ENCODE measurements at regions not wholly inside any gene's neighbourhood (a gene's known extent, or its start where the extent isn't known, plus 50 kb on each side); places are given as distances from the start of the nearest gene placed in this dataset.
"Not testable (repeated sequence)": the region's sequence is repeated elsewhere in the genome, so short reads cannot be mapped to it uniquely, and the experiment has no call there.

DNA sequence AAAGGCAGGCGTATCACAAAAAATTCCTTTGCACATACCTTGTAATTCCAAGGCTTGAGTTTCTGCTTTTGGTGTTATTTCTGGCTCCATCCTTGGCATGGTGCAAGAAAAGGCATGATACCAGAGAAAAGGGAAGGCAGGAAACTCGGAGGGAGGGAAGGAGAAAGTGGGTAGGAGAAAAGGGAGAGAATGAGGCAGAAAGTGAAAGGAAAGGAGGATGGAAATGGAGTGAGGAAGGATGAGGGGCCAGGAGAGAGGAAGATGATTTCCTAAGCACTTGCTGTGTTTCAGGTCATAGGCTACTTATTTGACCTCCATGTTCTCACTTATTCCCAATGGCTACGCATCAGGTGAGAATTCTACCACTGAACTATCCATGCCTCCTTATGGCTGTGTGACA is 110.8 kb upstream of the JCAD start:
- no peak for DNase-seq
- Mint-ChIP-seq H3K9me3 (no peaks in the 10 kb centered on the region), H3K36me3 (ENCODE audit: low read depth) (no peaks in the 10 kb centered on the region), H3K4me1 (ENCODE audit: low read depth) (no peaks in the 10 kb centered on the region), H3K4me3 (no peak overlapping the region), H3K27me3 (peaks cover 26% of the 10 kb centered on the region), H3K27ac (no peak overlapping the region)
- Histone ChIP-seq H3K36me3 (ENCODE audit: insufficient read depth, low read length) (no peaks in the 10 kb centered on the region), H3K4me3 (ENCODE audit: low read length) (no peak overlapping the region), H3K9me3 (ENCODE audit: control insufficient read depth in 1 of 2, insufficient read depth in 1 of 2, low read length in 2 of 2) (no peaks in the 10 kb centered on the region), H3K27ac (ENCODE audit: low read depth in 1 of 2, low read length in 2 of 2) (no peak overlapping the region), H3K4me1 (ENCODE audit: insufficient read depth, low read length) (no peaks in the 10 kb centered on the region), H3K27me3 (ENCODE audit: control insufficient read depth in 1 of 2, insufficient read depth in 2 of 2, low read length in 2 of 2) (peaks cover 4 to 16% of the 10 kb centered on the region in 2 experiments)
- ChIA-PET POLR2A (no interaction called here), CTCF (no interaction called here)
- TF ChIP-seq, protein P1, sequence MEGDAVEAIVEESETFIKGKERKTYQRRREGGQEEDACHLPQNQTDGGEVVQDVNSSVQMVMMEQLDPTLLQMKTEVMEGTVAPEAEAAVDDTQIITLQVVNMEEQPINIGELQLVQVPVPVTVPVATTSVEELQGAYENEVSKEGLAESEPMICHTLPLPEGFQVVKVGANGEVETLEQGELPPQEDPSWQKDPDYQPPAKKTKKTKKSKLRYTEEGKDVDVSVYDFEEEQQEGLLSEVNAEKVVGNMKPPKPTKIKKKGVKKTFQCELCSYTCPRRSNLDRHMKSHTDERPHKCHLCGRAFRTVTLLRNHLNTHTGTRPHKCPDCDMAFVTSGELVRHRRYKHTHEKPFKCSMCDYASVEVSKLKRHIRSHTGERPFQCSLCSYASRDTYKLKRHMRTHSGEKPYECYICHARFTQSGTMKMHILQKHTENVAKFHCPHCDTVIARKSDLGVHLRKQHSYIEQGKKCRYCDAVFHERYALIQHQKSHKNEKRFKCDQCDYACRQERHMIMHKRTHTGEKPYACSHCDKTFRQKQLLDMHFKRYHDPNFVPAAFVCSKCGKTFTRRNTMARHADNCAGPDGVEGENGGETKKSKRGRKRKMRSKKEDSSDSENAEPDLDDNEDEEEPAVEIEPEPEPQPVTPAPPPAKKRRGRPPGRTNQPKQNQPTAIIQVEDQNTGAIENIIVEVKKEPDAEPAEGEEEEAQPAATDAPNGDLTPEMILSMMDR (IDR thresholded peaks at IDR 0.05) = no peak
- intact Hi-C loops (cut with DNase I, micrococcal nuclease) = no loop called here
- ATAC-seq (ENCODE audit: poor library complexity) = no peak

DNA sequence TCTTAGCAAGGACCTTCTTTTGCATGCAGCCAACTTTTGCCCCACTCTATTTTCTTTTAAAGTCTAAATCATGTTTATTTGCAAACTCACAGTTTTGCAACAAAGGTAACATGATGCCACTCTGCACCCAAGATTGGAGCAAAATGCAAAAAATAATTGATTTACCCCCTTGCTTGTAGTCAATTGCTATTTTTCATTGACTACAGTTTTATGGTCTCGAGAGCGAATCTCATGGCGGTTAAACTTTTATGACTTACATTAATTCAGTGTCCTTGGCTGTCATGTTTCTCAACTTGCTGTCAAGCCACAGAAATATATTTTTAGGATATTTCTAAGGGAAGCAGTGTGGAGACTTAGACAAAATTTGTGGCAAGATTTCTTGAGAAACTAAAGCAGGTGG is 110.0 kb upstream of the JCAD start:
- intact Hi-C loops (cut with DNase I, micrococcal nuclease) = no loop called here
- no peaks in the 10 kb centered on the region for H3K36me3 ChIP-seq (ENCODE audit: insufficient read depth, low read length)
- Mint-ChIP-seq H3K36me3 (ENCODE audit: low read depth) (no peaks in the 10 kb centered on the region), H3K4me1 (ENCODE audit: low read depth) (no peaks in the 10 kb centered on the region), H3K4me3 (no peak overlapping the region), H3K27ac (no peak overlapping the region), H3K9me3 (no peaks in the 10 kb centered on the region), H3K27me3 (peaks cover 29% of the 10 kb centered on the region)
- H3K4me3 ChIP-seq (ENCODE audit: low read length) = no peak overlapping the region
- POLR2A ChIA-PET = no interaction called here
- H3K27ac ChIP-seq (ENCODE audit: low read depth in 1 of 2, low read length in 2 of 2) = no peak overlapping the region
- no peaks in the 10 kb centered on the region for H3K9me3 ChIP-seq (ENCODE audit: control insufficient read depth in 1 of 2, insufficient read depth in 1 of 2, low read length in 2 of 2)
- peaks cover 4 to 18% of the 10 kb centered on the region in 2 experiments for H3K27me3 ChIP-seq (ENCODE audit: control insufficient read depth in 1 of 2, insufficient read depth in 2 of 2, low read length in 2 of 2)
- ATAC-seq (ENCODE audit: poor library complexity) = no peak
- no peaks in the 10 kb centered on the region for H3K4me1 ChIP-seq (ENCODE audit: insufficient read depth, low read length)
- DNase-seq = no peak
- CTCF ChIA-PET = no interaction called here
- TF ChIP-seq, protein P1 (IDR thresholded peaks at IDR 0.05) = no peak

DNA sequence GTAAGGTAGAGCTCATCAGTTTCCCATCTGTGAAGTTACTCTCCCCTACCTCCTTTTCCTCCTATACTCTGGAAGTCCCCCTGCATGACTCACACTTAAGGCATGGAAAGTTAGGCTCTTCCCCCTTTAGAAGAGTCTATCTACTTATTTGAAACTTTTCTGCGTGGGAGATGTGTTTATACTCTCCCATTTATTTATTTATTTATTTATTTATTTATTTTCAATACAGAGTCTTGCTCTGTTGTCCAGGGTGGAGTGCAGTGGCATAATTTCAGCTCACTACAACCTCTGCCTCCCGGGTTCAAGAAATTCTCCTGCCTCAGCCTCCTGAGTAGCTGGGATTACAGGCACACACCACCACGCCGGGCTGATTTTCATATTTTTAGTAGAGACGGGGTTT is 107.5 kb upstream of the JCAD start:
- no peaks in the 10 kb centered on the region for H3K4me1 ChIP-seq (ENCODE audit: insufficient read depth, low read length)
- H3K36me3 ChIP-seq (ENCODE audit: insufficient read depth, low read length) = no peaks in the 10 kb centered on the region
- ATAC-seq (ENCODE audit: poor library complexity) (no peak), DNase-seq (no peak)
- POLR2A ChIA-PET = no interaction called here
- H3K4me3 ChIP-seq (ENCODE audit: low read length) = no peak overlapping the region
- H3K4me3 Mint-ChIP-seq = no peak overlapping the region
- intact Hi-C loops (cut with DNase I, micrococcal nuclease) = no loop called here
- peaks cover 0 to 5% of the 10 kb centered on the region in 2 experiments for H3K9me3 ChIP-seq (ENCODE audit: control insufficient read depth in 1 of 2, insufficient read depth in 1 of 2, low read length in 2 of 2)
- no peaks in the 10 kb centered on the region for H3K9me3 Mint-ChIP-seq
- no peaks in the 10 kb centered on the region for H3K4me1 Mint-ChIP-seq (ENCODE audit: low read depth)
- TF ChIP-seq, protein P1 (IDR thresholded peaks at IDR 0.05) = no peak
- H3K27ac ChIP-seq (ENCODE audit: low read depth in 1 of 2, low read length in 2 of 2) = no peak overlapping the region
- H3K27me3 Mint-ChIP-seq = peaks cover 37% of the 10 kb centered on the region
- CTCF ChIA-PET = no interaction called here
- H3K36me3 Mint-ChIP-seq (ENCODE audit: low read depth) = no peaks in the 10 kb centered on the region
- H3K27me3 ChIP-seq (ENCODE audit: control insufficient read depth in 1 of 2, insufficient read depth in 2 of 2, low read length in 2 of 2) = peaks cover 4 to 18% of the 10 kb centered on the region in 2 experiments
- H3K27ac Mint-ChIP-seq = no peak overlapping the region

DNA sequence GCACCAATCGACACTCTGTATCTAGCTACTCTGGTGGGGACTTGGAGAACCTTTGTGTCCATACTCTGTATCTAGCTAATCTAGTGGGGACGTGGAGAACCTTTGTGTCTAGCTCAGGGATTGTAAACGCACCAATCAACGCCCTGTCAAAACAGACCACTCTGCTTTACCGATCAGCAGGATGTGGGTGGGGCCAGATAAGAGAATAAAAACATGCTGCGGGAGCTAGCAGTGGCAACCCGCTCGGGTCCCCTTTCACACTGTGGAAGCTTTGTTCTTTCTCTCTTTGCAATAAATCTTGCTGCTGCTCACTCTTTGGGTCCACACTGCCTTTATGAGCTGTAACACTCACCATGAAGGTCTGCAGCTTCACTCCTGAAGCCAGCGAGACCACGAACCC is 104.0 kb upstream of the JCAD start:
- intact Hi-C loops (cut with DNase I, micrococcal nuclease) = not testable (repeated sequence)

DNA sequence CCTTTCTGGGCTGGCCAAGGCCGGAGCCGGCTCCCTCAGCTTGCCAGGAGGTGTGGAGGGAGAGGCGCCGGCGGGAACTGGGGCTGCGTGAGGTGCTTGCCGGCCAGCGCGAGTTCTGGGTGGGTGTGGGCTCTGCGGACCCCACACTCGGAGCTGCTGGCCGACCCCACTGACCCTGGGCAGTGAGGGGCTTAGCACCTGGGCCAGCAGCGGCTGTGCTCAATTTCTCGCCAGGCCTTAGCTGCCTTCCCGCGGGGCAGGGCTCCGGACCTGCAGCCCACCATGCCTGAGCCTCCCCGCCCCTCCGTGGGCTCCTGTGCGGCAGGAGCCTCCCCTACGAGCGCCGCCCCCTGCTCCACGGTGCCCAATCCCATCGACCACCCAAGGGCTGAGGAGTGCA is 103.4 kb upstream of the JCAD start:
- H3K4me3 ChIP-seq (ENCODE audit: low read length); H3K9me3 ChIP-seq (ENCODE audit: control insufficient read depth in 1 of 2, insufficient read depth in 1 of 2, low read length in 2 of 2); DNase-seq; H3K4me1 Mint-ChIP-seq (ENCODE audit: low read depth); H3K9me3 Mint-ChIP-seq; H3K4me1 ChIP-seq (ENCODE audit: insufficient read depth, low read length); H3K27ac Mint-ChIP-seq; ATAC-seq (ENCODE audit: poor library complexity); H3K27ac ChIP-seq (ENCODE audit: low read depth in 1 of 2, low read length in 2 of 2); H3K36me3 Mint-ChIP-seq (ENCODE audit: low read depth); H3K36me3 ChIP-seq (ENCODE audit: insufficient read depth, low read length); CTCF ChIA-PET; H3K4me3 Mint-ChIP-seq; intact Hi-C loops (cut with DNase I, micrococcal nuclease); POLR2A ChIA-PET: not testable (repeated sequence)
- peaks cover 49% of the 10 kb centered on the region for H3K27me3 Mint-ChIP-seq
- peaks cover 4 to 16% of the 10 kb centered on the region in 2 experiments for H3K27me3 ChIP-seq (ENCODE audit: control insufficient read depth in 1 of 2, insufficient read depth in 2 of 2, low read length in 2 of 2)

More for the DNA sequence above, 104.0 kb upstream of the JCAD start:
- H3K36me3 Mint-ChIP-seq (ENCODE audit: low read depth); H3K27ac Mint-ChIP-seq; POLR2A ChIA-PET; H3K9me3 ChIP-seq (ENCODE audit: control insufficient read depth in 1 of 2, insufficient read depth in 1 of 2, low read length in 2 of 2); CTCF ChIA-PET; H3K9me3 Mint-ChIP-seq; H3K4me3 Mint-ChIP-seq; H3K4me3 ChIP-seq (ENCODE audit: low read length); ATAC-seq (ENCODE audit: poor library complexity); H3K4me1 Mint-ChIP-seq (ENCODE audit: low read depth); H3K27ac ChIP-seq (ENCODE audit: low read depth in 1 of 2, low read length in 2 of 2); DNase-seq; H3K4me1 ChIP-seq (ENCODE audit: insufficient read depth, low read length); H3K36me3 ChIP-seq (ENCODE audit: insufficient read depth, low read length): not testable (repeated sequence)
- peaks cover 4 to 18% of the 10 kb centered on the region in 2 experiments for H3K27me3 ChIP-seq (ENCODE audit: control insufficient read depth in 1 of 2, insufficient read depth in 2 of 2, low read length in 2 of 2)
- H3K27me3 Mint-ChIP-seq = peaks cover 50% of the 10 kb centered on the region

All from CD4-positive, alpha-beta T cell (primary cell).